ENCODE measurements at regions not wholly inside any gene's neighbourhood (a gene's known extent, or its start where the extent isn't known, plus 50 kb on each side); places are given as distances from the start of the nearest gene placed in this dataset.

DNA sequence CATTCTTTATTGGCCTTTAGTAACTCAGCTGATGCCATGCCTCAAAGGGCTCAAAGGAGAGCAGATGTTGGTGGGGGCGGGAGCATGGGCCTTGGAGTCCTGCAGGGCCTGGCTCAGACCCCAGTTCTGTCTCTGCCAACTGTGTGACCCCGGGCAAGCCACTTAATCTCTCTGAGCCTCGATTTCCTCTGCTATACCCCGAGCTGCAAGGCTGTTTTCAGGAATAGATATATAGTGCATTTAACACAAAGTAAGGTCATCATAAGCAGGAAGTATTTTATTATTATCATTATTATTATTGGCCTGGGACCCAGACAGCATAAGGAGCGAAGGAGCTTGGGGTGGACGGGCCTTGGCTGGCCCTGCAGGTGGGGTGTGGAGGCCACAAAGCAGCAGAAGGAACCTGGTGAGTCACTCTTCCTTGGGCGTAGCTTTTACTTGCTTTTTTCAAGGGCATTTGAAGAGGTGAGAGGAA is 162.7 kb downstream of the INHBB start:
- TF ChIP-seq, protein P1, sequence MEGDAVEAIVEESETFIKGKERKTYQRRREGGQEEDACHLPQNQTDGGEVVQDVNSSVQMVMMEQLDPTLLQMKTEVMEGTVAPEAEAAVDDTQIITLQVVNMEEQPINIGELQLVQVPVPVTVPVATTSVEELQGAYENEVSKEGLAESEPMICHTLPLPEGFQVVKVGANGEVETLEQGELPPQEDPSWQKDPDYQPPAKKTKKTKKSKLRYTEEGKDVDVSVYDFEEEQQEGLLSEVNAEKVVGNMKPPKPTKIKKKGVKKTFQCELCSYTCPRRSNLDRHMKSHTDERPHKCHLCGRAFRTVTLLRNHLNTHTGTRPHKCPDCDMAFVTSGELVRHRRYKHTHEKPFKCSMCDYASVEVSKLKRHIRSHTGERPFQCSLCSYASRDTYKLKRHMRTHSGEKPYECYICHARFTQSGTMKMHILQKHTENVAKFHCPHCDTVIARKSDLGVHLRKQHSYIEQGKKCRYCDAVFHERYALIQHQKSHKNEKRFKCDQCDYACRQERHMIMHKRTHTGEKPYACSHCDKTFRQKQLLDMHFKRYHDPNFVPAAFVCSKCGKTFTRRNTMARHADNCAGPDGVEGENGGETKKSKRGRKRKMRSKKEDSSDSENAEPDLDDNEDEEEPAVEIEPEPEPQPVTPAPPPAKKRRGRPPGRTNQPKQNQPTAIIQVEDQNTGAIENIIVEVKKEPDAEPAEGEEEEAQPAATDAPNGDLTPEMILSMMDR (IDR thresholded peaks at IDR 0.05): no peak
- no peak for TF ChIP-seq POLR2A (IDR thresholded peaks at IDR 0.05)
